Activated T-helper 17 cell treated with anti-CD3 and anti-CD28 coated beads, Interleukin-2, amount 50 U/mL, for 72 hours (primary cell): ENCODE measurements at regions not wholly inside any gene's neighbourhood (a gene's known extent, or its start where the extent isn't known, plus 50 kb on each side); places are given as distances from the start of the nearest gene placed in this dataset.
"Not testable (repeated sequence)": the region's sequence is repeated elsewhere in the genome, so short reads cannot be mapped to it uniquely, and the experiment has no call there.

Experiments
- ATAC-seq: fragments of 150-1000 bp; cut with Tn5 transposase; replicated peaks from 2 replicates; pipeline ENCODE4 v1.10.0; 2021; ENCODE audit warnings: mild to moderate bottlenecking, moderate library complexity
- H3K27ac Mint-ChIP-seq: one replicate; pipeline ENCODE4 v1.8.0; 2022; ENCODE audit warnings: mixed read lengths
- H3K27me3 Mint-ChIP-seq: one replicate; pipeline ENCODE4 v1.8.0; 2022; ENCODE audit warnings: mixed read lengths
- H3K36me3 Mint-ChIP-seq: one replicate; pipeline ENCODE4 v1.8.0; 2022; ENCODE audit warnings: low read depth, mild to moderate bottlenecking, mixed read lengths
- H3K4me1 Mint-ChIP-seq: one replicate; pipeline ENCODE4 v1.8.0; 2022; ENCODE audit warnings: mixed read lengths
- H3K4me3 Mint-ChIP-seq: one replicate; pipeline ENCODE4 v1.8.0; 2022; ENCODE audit warnings: mild to moderate bottlenecking, mixed read lengths
- H3K9me3 Mint-ChIP-seq: one replicate; pipeline ENCODE4 v1.8.0; 2022; ENCODE audit warnings: mixed read lengths

DNA sequence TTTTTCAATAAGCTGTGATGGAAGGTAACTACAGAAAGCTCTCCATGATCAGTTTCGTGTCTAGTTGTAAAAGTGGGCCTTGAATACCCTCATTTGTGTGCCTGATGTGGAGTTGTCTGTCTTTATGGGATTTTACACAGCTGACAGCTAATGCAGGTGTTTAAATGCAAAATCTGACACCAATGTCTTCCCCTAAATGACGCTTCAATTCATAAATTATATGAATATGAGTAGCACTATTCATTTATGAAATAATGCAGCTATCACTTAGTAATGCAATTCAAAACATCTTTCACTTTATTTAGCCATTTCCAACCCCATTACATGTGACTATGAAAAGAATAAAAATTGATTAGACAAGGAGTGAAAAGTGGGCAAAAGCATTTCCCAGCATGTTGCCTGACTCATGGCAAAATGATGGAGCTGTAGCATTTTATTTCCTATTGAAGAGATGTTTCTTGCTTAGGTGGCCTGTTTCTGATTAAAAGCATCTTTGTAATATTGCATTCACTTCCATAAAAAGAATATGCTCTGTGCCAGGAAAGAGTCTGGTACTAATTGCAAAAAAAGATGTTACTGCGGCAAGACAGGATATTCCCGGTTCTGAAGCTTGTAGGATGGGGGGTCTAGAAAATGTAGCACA lies 116.7 kb upstream of the HAPLN1 start:
- Mint-ChIP-seq H3K27ac (no peak overlapping the region), H3K27me3 (no peaks in the 10 kb centered on the region)

DNA sequence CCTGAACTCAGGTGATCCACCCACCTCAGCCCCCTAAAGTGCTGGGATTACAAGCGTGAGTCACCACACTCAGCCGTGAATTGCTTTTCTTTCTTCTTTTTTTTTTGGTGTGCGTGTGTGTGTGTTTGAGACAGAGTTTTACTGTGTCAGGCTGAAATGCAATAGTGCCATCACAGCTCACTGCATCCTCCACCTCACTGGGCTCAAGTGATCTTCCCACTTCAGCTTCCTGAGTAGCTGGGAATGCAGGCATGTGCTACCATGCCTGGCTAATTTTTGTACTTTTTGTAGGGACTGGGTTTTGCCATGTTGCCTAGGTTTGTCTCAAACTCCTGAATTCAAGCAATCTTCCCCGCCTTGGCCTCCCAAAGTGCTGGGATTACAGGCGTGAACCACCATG lies 113.7 kb upstream of the HAPLN1 start:
- no peaks in the 10 kb centered on the region for H3K4me1 Mint-ChIP-seq
- H3K9me3 Mint-ChIP-seq: no peaks in the 10 kb centered on the region
- no peaks in the 10 kb centered on the region for H3K36me3 Mint-ChIP-seq
- no peak overlapping the region for H3K27ac Mint-ChIP-seq
- no peak for ATAC-seq
- no peak overlapping the region for H3K4me3 Mint-ChIP-seq
- no peaks in the 10 kb centered on the region for H3K27me3 Mint-ChIP-seq

More for the DNA sequence above, 116.7 kb upstream of the HAPLN1 start:
- H3K36me3 Mint-ChIP-seq: no peaks in the 10 kb centered on the region
- ATAC-seq: no peak
- no peaks in the 10 kb centered on the region for H3K9me3 Mint-ChIP-seq
- no peak overlapping the region for H3K4me3 Mint-ChIP-seq
- no peaks in the 10 kb centered on the region for H3K4me1 Mint-ChIP-seq

DNA sequence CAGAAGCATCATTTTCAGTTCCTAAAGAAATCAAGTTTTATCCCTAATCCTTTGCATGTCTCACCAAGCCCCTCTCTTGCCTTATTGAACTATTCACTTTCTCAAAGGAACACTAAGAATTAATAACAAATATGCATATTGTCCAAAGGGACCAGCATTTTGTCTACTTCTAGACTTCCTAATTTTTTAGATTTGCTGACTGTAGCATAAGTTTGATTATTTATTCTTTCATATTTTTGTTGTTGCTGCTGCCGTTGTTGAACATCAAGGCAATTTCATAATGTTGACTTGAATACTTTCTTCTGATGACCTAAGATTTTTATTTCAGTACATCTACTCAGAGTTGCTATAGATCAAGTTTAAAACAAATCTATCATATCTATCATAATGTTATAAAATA lies 111.2 kb upstream of the HAPLN1 start:
- no peaks in the 10 kb centered on the region for H3K27me3 Mint-ChIP-seq
- no peaks in the 10 kb centered on the region for H3K9me3 Mint-ChIP-seq
- ATAC-seq: no peak

DNA sequence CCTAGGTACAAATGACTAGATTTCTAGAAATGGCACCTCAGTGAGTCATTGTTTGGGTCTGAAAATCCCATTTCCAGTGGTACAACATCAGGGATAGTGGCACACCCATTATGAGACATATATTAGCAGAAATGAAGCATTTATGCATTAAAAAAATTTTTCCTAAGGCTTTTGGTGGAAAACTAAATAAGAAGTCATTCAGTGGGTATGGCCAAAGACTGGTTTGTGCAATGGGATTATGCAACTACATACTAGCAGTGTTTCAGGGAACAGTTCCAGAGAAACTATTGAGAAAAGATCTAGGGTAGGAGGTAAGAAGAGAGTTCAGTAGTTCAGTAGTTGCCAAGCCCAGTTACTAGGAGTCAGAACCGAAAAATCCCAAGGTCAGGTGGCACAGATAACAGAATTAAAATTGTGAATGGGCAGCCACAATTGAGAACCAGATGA lies 106.5 kb upstream of the HAPLN1 start:
- no peak for ATAC-seq
- Mint-ChIP-seq H3K27me3 (no peaks in the 10 kb centered on the region), H3K36me3 (no peaks in the 10 kb centered on the region), H3K4me1 (no peaks in the 10 kb centered on the region), H3K9me3 (no peaks in the 10 kb centered on the region), H3K27ac (no peak overlapping the region), H3K4me3 (no peak overlapping the region)

More for the DNA sequence above, 111.2 kb upstream of the HAPLN1 start:
- Mint-ChIP-seq H3K27ac (no peak overlapping the region), H3K36me3 (no peaks in the 10 kb centered on the region), H3K4me1 (no peaks in the 10 kb centered on the region), H3K4me3 (no peak overlapping the region)

DNA sequence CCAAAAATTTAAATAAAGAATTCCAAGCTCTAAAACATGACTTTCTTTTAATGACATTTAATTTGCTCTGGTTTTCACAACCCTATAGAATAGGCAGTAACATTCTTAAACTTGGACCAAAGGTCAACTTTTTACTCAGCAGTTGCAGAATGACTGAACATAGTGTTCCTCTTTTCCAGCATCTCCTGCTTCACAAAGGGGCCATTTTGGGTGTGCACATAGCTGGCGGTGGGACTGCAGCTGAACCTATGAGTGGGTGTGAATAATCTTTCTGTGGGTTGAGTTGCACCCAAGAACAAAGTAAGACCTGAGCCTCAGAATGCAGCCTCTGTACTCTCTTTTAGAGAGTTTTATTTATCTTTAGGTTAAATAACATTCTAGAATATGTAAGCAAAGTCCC lies 96.9 kb upstream of the HAPLN1 start:
- Mint-ChIP-seq H3K4me1 (no peaks in the 10 kb centered on the region), H3K4me3 (no peak overlapping the region), H3K36me3 (no peaks in the 10 kb centered on the region), H3K27me3 (no peaks in the 10 kb centered on the region), H3K27ac (no peak overlapping the region), H3K9me3 (peaks cover 7% of the 10 kb centered on the region)
- no peak for ATAC-seq

DNA sequence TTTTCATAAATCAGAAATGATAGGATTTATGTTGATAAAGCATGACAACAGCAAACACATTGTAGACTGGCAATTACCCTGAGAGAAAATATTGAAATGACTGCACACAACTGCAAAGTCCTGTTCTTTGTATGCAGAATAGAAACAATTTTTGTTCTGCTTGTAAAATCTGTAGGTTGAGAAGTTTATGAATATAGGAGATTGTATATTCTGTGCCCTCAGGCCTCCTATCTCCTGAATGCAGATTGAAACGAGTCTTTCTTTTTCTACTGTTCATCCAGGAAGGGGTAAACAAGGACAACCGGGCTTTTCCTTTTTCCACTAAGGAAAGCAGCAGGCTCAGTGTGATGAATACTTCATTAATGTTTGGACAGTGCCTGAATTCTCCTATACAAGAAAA lies 95.0 kb upstream of the HAPLN1 start:
- Mint-ChIP-seq H3K27ac (no peak overlapping the region), H3K9me3 (peaks cover 5% of the 10 kb centered on the region), H3K4me1 (no peaks in the 10 kb centered on the region), H3K4me3 (no peak overlapping the region), H3K27me3 (no peaks in the 10 kb centered on the region), H3K36me3 (no peaks in the 10 kb centered on the region)
- no peak for ATAC-seq

DNA sequence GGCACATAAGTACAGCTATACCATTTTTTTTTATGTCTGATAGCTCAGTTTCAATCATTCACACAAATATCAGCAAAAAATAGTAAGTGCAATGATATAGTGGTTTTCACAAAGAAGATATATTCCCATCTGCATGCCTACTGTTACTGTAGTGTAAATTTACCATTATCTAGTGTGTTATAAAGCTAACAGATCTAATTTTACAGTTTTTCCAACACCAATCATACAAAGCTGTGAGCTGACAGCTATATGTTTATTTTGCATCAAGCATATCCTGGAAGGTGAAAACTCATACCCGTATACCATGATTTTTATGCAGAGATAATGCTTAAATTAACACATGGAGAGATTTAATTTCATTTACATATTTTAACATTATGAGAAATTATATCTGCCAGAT lies 89.9 kb upstream of the HAPLN1 start:
- no peak overlapping the region for H3K4me3 Mint-ChIP-seq
- H3K9me3 Mint-ChIP-seq: peaks cover 4% of the 10 kb centered on the region
- no peaks in the 10 kb centered on the region for H3K27me3 Mint-ChIP-seq
- H3K27ac Mint-ChIP-seq: no peak overlapping the region
- ATAC-seq: no peak
- no peaks in the 10 kb centered on the region for H3K4me1 Mint-ChIP-seq
- H3K36me3 Mint-ChIP-seq: no peaks in the 10 kb centered on the region

DNA sequence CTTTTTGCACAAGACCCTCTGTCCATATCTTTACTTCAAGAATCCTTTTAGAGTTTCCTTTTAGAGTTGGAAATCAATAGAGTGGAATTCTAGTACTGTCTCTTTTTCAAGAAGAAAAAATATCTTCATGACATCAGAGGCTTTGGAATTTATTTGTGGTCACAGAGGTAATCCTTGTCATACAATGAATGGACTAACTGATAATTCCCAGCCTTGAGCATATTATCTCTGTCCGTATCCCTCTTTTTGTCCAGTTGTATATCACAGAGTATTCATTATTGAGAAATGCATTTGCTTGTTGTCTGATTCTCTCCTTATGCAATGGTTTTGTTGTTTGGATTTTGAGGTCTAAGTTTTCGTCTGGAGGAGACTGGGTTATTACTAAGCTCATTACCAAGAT lies 82.0 kb upstream of the HAPLN1 start:
- Mint-ChIP-seq H3K9me3 (no peaks in the 10 kb centered on the region), H3K4me3 (no peak overlapping the region), H3K27me3 (peaks cover 3% of the 10 kb centered on the region), H3K36me3 (no peaks in the 10 kb centered on the region), H3K4me1 (no peaks in the 10 kb centered on the region), H3K27ac (no peak overlapping the region)
- no peak for ATAC-seq

DNA sequence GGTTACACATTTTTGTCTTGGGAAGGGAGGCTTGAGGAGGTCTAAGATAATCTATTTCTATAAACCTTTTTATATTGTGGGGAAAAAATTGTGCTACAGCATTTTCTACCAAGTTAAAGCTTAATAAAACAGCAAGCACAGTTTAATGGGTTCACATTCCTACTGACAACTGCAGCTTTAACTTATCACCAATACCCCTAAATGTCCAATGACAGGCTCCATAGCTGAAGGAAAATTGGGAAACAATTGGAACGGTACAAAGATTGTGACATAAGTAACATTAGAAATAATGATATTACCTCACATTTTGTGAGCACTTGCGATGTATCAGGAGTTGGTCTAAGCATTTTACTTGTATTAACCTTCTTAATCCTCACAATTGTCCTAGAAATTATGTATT lies 79.5 kb upstream of the HAPLN1 start:
- no peaks in the 10 kb centered on the region for H3K4me1 Mint-ChIP-seq
- no peak overlapping the region for H3K4me3 Mint-ChIP-seq
- no peaks in the 10 kb centered on the region for H3K9me3 Mint-ChIP-seq
- H3K27me3 Mint-ChIP-seq: peaks cover 3% of the 10 kb centered on the region
- no peaks in the 10 kb centered on the region for H3K36me3 Mint-ChIP-seq
- ATAC-seq: no peak
- no peak overlapping the region for H3K27ac Mint-ChIP-seq

DNA sequence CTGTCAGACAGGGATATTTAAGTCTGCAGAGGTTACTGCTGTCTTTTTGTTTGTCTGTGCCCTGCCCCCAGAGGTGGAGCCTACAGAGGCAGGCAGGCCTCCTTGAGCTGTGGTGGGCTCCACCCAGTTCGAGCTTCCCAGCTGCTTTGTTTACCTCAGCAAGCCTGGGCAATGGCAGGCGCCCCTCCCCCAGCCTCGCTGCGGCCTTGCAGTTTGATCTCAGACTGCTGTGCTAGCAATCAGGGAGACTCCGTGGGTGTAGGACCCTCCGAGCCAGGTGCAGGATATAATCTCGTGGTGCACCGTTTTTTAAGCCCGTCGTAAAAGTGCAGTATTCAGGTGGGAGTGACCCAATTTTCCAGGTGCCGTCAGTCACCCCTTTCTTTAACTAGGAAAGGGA lies 78.4 kb upstream of the HAPLN1 start:
- not testable (repeated sequence) for H3K4me1 Mint-ChIP-seq, H3K9me3 Mint-ChIP-seq, H3K27ac Mint-ChIP-seq, H3K27me3 Mint-ChIP-seq, ATAC-seq, H3K4me3 Mint-ChIP-seq, H3K36me3 Mint-ChIP-seq

DNA sequence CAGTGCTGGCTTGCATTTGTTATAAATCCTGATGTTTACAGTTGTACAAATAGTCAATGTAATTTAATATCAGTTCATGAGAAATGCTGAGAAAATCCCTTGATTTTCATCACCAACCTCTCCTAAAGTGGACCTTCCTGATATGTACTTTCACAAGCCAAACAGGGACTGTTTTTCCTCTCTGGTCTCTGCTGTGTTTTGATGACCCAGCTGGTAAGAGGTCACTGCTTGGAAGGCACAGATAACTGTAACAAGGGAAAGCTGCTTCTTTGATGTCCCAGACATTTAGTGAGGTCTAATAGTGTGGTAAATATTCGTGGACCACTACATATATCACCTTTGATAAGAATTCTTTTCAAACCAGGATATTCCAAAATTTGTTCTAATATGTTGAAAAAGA lies 68.7 kb upstream of the HAPLN1 start:
- H3K9me3 Mint-ChIP-seq: no peaks in the 10 kb centered on the region
- H3K27me3 Mint-ChIP-seq: no peaks in the 10 kb centered on the region
- H3K4me1 Mint-ChIP-seq: no peaks in the 10 kb centered on the region
- ATAC-seq: no peak
- no peak overlapping the region for H3K4me3 Mint-ChIP-seq
- H3K36me3 Mint-ChIP-seq: no peaks in the 10 kb centered on the region
- no peak overlapping the region for H3K27ac Mint-ChIP-seq

DNA sequence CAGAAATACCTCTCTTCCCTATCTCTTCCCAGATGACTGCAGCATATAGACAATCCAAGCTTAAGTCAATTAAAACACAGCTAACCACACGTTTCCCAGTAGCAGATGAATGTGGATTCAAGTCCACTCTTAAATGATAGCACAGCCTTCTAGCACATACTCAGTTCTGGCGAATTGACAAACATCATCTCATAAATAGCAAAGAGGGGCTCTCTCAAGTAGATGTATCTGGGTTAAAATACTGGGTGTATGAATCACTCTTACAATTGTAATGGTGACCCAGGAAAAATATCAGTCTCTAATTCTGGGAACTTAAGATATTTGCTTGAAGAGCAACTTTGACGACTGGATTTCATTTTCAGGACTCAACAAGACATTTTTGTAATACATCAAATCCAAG lies 67.0 kb upstream of the HAPLN1 start:
- H3K27me3 Mint-ChIP-seq: no peaks in the 10 kb centered on the region
- no peak for ATAC-seq
- H3K27ac Mint-ChIP-seq: no peak overlapping the region

DNA sequence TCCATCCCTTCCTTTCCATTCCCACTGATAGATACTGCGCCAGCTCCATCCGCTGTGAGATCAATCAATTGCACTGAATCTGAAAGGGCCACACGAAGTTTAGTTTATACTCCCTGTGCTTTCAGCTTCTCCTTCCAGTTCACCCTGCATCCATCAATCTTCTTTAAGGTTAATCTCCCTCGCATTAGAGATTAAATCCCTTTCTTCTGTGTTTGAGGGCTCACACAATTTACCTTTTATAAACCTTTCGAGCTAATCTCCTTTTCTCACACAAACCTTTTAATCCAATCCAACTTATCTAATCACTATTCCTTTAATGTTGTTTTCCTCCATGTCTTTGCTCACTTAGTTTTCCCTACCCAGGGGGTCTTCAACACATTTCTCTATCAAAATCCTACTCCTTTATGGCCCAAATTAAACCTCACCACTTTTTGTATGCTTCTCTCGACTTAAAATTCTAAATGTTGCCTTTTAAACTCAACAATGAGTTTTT lies 64.6 kb upstream of the HAPLN1 start:
- no peak for ATAC-seq
- no peak overlapping the region for H3K4me3 Mint-ChIP-seq
- H3K27me3 Mint-ChIP-seq: no peaks in the 10 kb centered on the region
- no peak overlapping the region for H3K27ac Mint-ChIP-seq
- H3K9me3 Mint-ChIP-seq: no peaks in the 10 kb centered on the region
- H3K36me3 Mint-ChIP-seq: no peaks in the 10 kb centered on the region
- H3K4me1 Mint-ChIP-seq: no peaks in the 10 kb centered on the region

More for the DNA sequence above, 67.0 kb upstream of the HAPLN1 start:
- no peaks in the 10 kb centered on the region for H3K36me3 Mint-ChIP-seq
- no peaks in the 10 kb centered on the region for H3K4me1 Mint-ChIP-seq
- H3K4me3 Mint-ChIP-seq: no peak overlapping the region
- H3K9me3 Mint-ChIP-seq: no peaks in the 10 kb centered on the region

DNA sequence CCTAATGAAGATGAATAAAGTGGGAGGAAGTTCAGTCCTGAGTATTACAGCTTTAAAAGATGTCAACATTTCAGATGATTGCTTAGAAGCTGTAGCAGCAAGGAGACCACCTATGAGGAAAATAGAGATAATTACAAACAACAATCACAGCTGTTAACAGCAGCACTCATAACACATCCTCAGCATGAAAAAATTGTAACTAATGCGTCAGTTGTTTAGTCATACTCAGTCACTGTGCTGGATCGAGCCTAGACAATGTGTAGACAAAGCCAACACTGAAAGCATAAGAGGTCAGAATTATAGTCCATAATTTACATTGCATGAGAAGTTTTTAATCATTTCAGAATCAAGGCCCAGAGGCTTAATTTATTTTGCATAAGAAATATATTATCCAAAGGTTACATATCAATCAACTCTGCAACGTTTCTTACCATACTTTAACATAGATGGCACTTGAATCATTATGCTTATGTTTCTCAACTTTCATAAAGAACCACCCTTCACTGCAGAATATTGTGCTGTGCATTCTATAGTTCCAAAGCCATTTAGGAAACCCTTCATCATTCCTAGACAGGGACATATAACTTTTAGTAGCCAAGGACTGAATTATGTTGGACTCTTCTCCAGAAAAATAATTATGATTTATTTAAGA lies 60.2 kb upstream of the HAPLN1 start:
- Mint-ChIP-seq H3K4me3 (no peak overlapping the region), H3K9me3 (no peaks in the 10 kb centered on the region), H3K36me3 (no peaks in the 10 kb centered on the region), H3K27me3 (no peaks in the 10 kb centered on the region), H3K27ac (no peak overlapping the region), H3K4me1 (no peaks in the 10 kb centered on the region)
- no peak for ATAC-seq

DNA sequence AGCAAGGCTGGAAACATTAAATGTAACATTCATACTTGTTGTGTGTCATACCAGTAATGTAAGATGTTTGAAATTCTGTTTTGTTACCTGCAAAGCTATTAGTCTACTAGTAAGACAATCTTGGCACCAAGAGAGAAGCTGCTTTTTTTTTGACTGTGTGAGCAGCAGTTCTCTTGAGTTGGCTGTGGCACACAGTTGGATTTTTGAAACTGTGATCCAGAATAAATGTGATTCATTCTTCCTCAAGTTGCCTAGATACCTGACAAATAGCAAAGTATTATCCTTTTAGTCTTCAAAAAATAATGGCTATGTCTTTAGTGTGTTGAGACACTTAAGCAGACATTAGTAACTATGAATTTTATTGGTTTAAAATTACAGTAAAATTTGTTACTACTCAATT lies 57.2 kb upstream of the HAPLN1 start:
- ATAC-seq: no peak
- Mint-ChIP-seq H3K4me1 (no peaks in the 10 kb centered on the region), H3K27me3 (peaks cover 5% of the 10 kb centered on the region), H3K36me3 (no peaks in the 10 kb centered on the region), H3K9me3 (no peaks in the 10 kb centered on the region), H3K27ac (no peak overlapping the region), H3K4me3 (no peak overlapping the region)
